ENCODE measurements at regions not wholly inside any gene's neighbourhood (a gene's known extent, or its start where the extent isn't known, plus 50 kb on each side); places are given as distances from the start of the nearest gene placed in this dataset.

DNA sequence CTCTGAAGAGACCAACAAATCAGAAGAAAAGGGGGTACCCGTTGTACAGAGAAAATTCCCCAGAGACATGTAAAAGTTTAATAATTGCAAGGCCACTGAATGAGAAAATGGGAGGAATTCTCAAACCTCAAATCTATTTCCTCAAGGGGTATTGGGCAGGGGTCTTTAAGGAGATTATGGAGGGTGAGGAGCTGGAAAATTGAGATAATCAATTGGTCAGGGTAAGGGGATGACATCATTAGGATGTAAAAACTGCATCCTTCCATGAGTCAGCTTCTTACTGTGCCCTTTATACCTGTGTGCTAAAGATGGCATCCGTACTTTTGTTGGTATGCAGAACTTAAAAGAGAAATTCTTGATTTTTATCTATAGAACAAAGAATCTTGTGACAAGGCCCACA lies 641.5 kb downstream of the LRFN5 start:
- no peak for DNase-seq

DNA sequence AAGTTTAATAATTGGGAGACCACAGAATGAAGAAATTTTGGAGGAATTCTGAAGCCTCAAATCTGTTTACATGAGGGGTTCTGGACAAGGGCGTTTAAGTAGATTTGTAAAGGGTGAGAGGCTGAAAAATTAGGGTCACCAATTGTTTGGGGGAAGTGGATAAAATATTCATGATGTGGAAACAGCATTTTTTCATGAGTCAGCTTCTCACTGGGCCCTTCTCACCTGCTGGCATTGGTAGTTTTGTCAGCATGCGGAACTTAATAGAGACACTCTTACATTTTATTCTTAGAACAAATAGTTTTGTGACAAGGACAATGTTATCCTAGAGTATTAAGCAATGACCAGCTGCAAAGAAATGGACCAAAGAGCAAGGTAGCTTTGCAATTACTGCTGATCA lies 634.4 kb downstream of the LRFN5 start:
- no peak for DNase-seq

DNA sequence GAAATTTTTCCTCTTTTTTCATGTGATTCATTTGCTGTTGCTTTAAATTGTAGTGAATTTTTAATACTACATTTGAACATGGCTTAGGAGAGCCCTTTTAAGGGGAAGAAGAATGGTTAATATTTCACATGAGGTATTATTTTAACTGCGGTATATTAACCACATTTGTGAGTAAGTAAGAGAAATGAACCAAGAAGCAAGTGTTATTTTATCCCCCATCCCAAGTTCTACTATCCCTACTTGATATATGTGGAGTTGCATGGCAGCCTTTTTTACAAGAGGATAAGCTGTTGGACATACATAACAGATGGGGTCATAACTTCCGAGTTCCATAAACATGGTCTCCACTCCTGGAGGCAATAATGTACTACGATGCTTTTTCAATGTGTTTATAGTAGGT lies 623.3 kb downstream of the LRFN5 start:
- DNase-seq: no peak

DNA sequence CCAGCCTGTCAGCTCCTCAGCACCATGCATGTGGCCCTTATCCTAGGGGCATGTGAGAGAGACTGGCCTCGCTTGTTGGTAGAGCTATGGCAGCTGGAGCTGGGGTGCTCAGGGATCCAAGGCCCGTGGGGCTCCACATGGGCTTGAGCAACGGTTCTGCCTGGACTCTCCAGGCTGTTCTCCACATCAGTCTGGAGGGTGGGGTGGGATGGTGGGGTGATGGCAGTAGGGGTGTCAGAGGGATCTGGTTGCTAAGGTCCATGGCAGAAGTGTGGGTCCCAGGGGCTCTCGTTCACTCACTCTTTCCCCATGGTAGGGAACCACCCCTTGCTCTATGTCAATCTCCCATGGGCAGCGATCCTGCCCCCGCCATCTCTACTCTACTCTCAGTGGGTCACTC lies 622.6 kb downstream of the LRFN5 start:
- no peak for DNase-seq

DNA sequence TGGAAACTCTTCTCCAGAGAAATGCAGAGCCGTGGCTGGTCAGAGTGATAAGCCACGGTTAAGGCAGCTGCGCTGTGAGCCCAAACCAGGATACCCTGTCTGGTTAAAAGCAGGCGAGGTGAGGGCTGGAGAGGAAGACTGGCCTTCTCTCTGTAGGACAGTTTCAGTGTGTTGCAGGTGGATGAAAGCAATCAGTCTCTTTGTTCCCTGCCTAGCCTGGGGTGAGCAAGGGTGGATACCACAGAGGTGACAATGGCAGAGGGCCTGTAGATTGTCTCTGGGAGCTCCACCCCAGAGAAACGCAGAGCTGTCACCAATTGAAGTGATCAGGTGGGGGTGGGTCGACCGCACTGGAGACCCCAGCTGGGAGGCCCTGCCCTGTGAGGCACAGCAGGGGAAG lies 621.9 kb downstream of the LRFN5 start:
- DNase-seq: no peak

DNA sequence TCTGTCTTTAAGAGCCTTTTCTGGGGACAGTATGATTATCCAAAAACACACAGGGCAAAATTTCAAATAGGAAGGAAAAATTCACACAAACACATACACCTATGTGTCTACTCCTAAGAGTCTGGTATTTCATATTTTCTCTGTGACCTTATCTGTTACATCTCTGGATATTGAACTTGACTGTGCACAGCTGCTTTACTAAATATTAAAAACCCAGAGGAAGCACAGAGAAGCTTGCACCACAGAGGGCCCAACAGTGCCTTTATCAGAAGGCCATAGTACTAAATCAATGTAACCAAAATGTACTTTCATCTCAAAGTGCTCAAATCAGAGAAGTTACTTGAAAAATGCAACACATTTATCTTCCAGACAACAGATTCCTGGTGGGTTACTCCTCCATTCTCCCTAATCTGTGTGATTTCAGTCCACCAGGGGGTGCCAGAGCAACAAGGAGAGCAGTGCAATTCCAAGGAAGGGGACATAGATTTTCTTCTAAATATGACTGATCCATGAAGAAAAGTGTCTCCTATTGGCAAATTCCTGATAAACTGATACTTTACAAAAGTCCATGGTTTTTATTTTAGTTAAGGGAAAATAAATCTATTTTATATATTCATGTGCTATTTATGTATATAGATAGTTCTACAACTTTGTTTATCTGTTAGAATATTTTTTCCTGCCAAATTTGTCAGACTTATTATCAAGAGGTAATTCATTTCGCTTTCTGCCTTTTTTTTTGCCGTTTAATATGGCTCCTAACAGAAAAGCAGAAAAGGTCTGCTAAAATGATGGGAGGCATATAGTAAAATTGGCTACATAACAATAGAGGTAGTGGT lies 617.6 kb downstream of the LRFN5 start:
- DNase-seq: peak; percentile 26 to 79

DNA sequence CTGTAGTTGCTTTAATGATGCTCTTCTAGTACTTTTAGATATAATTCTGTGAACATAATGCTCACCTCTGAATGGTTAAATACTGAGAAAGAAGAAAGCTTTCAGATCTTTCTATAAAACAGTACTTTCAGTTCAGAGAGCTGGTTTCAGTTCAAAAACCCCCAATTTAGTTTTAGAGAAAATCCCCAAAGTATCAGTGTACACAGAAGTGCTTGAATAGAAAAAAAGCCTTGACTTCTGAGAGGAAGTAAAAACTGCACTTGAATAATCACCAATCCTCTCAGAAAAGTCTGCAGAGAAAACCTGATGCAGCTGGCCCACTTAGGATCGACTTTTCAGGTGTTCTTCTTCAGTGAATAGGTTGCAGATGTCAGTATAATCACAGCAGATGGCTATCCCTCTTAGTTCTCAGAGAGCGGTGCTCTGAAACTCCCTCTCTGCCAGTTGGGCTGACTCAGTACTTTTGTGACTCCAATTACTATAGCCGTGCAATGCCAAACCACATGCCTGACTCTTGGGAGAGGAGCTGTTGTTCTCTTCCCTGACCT lies 616.3 kb downstream of the LRFN5 start:
- no peak for DNase-seq

DNA sequence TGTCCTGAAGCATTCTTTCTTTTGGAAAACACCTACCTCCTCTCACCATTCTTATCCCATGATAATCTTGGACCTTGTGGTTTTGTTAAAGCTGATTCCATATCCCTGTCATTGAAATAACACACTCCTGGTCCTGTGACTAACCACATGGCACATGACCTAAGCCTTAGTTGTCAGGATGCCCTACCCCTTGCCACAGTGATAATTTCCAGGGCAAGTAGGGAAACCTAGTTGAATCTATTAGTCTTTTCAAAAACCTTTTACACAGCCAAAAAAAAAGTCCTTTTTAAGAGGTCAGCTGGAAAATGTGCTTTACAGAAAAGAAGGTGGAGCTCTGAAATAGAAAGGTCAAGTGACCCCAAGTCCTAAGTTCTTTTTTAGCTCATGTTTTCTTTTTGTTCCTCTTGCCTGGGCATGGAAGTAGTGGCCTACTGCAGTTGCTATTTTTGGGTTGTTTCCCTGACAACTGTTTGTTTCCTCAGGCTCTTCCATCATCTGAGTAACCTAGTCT lies 608.4 kb downstream of the LRFN5 start:
- DNase-seq: peak; percentile 10 to 40

DNA sequence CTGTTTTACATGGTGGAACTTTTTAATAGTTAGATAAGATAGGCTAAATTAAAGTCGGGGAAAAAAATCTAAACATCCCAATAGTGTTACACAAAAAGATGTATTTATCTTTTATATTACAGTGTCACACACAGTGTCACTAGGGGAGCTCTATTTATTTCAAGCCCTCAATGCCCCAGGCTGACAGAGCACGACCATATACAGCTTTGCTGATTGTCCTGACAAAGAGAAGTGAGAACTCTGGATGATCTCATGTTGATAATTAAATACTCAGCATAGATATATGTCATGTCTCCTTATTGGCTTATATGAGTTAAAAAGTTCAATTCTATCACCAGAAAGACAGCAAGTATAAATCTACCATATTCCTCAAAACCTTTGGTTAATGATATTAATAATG lies 594.3 kb downstream of the LRFN5 start:
- no peak for DNase-seq

DNA sequence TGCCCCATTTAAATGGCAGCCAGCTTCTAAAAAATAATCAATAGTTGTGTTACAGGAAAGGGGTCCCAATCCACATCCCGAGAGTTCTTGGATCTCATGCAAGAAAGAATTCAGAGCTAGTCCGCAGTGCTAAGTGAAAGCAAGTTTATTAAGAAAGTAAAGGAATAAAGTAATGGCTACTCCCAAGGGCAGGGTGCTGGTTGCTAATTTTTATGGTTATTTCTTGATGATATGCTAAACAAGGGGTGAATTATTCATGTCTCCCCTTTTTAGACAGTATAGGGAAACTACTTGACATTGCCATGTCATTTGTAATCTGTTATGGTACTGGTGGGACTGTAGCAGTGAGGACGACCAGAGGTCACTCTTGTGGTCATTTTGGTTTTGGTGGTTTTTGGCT lies 591.3 kb downstream of the LRFN5 start:
- DNase-seq: no peak

DNA sequence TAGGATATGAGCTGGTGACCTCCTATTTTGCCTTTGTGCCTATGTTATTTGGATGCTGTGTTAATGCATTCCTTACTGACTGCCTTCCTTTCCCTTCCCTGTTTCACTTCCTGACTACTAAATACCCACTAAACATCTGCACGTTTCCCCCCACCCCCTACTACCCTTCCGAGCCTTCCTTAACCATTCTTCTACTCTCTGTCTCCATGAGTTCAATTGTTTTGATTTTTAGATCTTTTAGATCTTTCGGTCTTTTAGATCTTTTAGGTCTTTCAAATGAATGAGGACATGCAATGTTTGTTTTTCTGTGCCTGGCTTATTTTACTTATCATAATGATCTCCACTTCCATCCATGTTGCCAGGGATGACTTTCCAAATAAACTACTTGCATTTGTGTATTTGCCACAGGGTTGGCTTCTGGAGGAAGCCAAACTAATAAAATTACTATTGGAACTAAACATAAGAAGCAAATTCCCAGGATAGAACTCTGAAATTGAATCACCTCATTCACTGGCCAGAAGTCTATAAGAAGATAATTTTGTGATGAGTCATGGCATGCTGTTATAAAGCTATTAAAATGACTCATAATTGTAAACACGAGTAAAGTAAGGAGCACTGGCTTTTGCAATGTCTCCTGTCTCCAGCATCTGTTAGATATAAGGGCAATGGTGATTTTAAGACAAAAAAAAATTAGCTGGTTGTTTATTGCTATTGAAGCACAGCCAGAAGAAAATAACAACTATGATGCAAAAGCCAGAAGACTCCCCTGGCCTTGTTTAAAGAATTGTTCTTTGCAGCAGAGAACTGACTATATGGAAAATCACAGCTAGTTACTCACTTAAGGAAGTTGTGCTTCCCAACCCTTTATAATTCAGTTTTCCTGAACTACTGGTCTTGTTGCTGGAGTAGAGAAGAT lies 586.3 kb downstream of the LRFN5 start:
- DNase-seq: no peak

DNA sequence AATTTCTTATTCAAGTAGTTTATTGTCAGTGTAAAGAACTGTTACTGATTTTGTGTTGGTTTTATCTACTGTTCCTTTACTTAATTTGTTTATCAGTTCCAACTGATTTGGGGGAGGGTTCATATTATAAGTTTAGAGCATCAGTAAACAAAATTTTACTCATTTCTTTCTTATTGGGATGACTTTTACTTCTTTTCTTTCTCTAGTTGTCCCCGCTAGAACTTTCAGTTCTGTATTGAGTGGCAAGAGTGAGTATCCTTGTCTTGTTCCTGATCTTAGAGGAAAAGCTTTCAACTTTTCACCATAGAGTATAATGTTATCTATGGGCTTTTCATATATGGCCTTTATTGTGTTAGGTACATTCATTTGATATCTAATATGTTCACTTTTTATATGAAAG lies 584.1 kb downstream of the LRFN5 start:
- DNase-seq: no peak

DNA sequence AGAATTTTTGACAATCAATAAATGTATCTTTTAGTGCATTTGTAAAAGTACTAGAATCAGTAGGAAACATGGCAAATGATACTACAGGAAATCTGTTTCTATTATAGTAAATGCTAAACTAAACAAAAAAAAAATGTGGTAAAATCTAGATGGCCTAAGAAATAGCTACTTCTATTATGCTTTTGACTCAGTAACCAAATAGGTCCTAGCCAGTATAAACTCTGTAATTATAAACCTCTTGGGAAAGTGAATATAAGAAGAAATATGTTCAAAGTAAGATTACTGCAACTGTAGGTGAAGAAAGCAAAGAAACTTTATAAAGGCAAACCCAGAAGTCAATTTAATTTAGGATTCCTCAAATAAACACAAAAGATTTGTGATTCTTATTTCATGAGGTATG lies 581.2 kb downstream of the LRFN5 start:
- DNase-seq: no peak

DNA sequence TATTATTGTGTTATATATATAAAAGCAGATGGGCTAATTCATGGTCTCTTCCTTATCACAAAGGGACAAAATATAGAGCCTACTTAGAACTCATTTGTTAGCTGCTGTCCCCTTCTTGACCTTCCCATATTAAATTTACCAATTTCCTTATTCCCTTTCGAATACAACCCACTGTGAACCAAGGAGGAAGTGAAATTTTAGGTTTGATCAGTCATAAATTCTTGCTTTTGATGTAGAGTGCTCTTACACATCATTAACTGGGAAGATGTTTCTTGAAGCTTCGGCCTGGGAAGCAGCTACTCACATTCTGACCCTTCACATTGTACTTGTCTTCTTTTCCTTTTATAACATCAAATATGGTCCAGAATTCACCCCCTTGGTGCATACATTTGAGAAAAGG lies 579.0 kb downstream of the LRFN5 start:
- DNase-seq: peak in 1 of 2 donors; percentile 1

DNA sequence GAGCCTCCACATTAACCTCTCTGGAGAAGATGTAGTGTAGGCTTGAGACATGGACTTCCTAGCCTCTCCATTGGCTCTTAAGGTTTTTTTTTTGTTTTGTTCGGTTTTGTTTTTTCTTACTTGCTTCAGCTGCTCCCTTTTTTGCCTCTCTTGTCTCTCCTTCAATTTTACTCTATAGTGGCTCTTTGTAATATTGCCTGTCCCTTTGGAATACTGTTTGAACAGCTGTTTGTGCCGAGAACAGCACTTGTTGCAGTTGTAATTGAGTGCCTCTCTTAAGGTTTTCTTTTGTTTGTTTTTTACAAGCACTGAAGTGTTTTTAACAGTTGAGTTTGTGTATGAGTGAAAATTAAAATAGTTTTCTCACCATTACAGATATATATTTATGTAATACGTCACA lies 567.7 kb downstream of the LRFN5 start:
- DNase-seq: no peak

DNA sequence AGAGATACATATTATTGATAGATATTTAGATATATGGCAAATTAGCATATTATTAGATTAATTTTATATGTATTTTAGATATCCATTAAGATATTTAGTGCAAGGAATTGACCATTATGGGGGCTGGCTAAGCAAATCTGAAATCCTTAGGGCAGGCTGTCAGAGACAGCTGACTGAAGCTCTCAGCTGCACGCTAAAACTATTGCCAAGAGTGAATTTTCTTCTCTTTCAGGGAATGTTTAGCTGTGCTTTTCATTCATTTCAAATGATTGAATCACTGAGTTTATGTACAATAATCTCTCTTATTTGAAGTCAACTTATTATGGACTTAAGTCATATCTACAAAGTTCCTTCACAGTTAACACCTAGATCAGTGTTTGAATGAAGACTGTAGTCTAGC lies 566.5 kb downstream of the LRFN5 start:
- no peak for DNase-seq

DNA sequence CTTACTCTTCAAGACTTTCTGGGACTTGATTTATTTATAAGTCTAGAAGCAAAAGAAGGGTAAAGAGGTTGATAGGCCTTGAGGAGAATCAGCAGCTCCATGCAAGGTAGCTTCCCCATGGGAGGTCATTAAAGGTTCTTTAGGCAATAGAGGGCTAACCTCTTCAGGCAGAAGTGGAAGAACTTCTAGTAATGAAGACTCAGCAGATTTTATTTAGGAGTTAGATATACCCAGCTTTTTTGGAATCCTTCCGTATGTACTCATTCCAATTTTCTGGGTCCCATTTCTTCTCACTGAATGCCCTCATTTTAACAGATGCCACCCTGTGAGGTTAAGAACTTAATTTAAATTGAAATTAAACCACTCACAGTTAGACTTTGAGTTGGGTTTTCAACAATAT lies 565.6 kb downstream of the LRFN5 start:
- DNase-seq: no peak

DNA sequence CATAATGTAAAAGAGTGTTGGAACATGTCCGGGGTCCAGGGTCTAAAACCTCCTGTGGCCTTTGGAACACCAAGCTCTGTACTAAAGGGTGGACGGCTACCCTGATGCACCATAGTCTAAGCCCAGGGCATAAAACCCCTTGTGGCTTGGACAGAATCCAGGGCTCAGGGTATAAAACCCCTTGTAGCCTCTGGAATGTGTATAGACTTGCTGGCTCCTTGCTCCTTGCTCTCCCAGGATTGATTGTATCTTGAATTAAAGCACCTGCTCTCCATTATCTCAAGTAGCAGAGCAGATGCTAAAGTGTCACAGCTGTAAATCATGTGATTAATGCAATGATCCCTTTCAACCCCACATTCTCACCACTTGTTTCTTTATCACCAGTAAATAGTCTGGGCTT lies 556.5 kb downstream of the LRFN5 start:
- no peak for DNase-seq

DNA sequence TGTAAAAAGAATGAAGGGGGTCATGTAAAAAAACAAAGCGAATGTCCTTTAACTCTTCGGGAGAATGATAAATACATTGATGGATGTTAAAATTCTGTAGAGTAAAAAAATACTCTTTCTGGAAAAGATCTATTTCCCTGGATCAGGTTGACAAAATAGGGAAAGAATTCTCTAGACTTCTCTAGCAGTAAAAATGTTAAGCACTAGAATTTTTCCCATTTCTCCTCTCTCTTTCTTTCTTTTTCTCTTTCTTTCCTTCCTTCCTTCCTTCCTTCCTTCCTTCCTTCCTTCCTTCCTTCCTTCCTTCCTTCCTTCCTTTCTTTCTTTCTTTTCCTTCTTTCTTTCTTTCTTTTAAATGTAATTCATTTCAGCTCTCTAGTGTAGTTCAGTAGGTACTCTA lies 552.5 kb downstream of the LRFN5 start:
- no peak for DNase-seq

DNA sequence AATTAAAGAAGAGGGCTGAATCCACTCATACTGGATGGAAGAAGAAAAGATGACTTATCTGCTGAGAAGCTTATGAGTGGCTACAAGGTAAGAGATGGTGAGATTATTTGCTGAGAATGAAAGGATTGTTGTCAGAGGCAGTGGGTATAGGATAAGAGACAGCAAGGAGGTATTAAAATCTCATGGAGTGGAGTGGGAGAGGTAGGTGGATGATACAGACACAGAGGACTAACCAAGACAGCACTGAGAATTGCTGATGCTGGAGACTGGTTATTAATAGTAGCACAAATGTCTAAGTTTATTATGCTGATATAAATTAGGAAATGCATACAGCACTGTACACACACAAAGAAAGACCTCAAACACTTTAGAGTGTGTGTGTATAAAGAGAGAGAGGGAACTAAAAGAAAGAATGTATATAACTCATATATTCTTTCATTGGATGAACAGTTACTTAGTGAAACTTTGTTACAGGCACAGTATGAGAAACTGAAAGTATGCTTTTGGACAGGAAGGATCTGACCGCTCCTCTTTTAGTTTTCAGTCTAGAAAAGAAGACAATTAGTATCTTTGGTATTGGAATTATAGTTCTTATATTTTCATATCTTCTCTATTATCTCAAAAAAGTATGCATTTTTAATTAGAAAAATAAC lies 543.1 kb downstream of the LRFN5 start:
- no peak for DNase-seq

DNA sequence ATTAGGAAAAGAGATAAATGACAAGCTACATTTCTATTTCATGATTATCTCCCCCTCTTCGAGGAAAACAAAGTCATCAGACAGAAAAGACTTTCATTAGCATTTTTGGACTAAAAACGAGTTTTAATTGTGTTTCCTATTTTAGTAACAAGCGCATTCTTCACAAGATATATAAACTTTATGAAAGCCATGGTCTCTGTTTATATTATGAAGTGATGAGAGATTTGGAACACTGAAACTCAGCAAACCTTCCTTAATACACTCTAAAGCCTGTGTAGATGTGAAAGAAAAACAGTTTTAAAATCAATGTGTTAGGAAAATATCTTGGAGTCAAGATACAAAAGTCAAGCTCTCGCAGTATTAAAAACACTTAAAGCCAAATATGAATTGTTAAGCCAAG lies 539.1 kb downstream of the LRFN5 start:
- no peak for DNase-seq

DNA sequence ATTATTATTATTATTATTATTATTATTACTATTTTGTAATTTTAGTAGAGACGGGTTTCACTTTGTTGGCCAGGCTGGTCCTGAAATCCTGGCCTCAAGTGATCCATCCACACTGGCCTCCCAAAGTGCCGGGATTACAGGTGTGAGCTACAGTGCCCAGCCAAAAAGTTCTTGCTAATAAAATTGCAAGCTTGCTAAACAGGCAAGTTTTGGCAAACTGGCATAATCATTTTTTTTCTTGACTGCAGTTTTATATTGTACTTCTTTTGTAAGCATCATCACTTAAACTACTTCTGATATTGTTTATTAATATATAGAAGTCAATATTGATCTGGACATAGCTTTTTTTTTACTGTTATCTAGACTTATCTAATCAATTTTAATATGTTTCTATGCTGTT lies 536.4 kb downstream of the LRFN5 start:
- no peak for DNase-seq

DNA sequence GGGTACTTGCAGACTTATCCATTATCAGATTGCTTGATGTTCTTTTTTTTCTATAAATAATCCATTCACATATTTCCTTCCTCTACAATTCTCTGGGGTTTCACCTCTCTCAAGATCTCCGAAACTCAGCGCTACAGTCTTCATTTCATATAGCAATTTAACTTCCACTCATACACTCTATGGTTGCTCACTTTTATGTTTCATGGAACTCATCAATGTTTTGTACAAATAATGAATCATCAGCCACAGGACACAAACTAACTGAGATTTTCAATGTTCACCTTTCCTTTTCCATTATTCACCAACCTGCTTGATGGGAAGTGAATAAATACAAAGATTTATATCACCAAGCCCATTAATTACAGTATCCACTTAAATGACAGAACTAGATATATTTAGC lies 534.7 kb downstream of the LRFN5 start:
- no peak for DNase-seq

All from inflammatory macrophage treated with lipopolysaccharide for 1 hour (primary cell).